PC-9 (cell line): ENCODE measurements at regions not wholly inside any gene's neighbourhood (a gene's known extent, or its start where the extent isn't known, plus 50 kb on each side); places are given as distances from the start of the nearest gene placed in this dataset.
"Not testable (repeated sequence)": the region's sequence is repeated elsewhere in the genome, so short reads cannot be mapped to it uniquely, and the experiment has no call there.

Source experiments
- BruUV-seq: library from RNA; stranded (reverse); fragments of 400-500 nt; replicated peaks from 2 replicates; lab custom pipeline; 2021; lab: Mats Ljungman, UMichigan
- CTCF ChIA-PET: fragments of 300-600 bp; sonication (Branson Sonifier 250); formaldehyde crosslinking; loops from one replicate; lab custom pipeline; 2022; ENCODE audit warnings: antibody characterized with exemption; lab: Charles Lee
- POLR2A ChIA-PET: fragments of 300-600 bp; sonication (Branson Sonifier 250); formaldehyde crosslinking; loops from one replicate; lab custom pipeline; 2022; ENCODE audit warnings: antibody characterized with exemption; ENCODE audit not compliant: unreplicated experiment; lab: Charles Lee
- DNase-seq, 2 experiments: peaks; one replicate each; pipeline versions ENCODE4 v3.0.0 to v3.0.0-alpha.2; 2015 to 2022; ENCODE audit warnings: mixed read lengths in 1 of 2
- H2AFZ ChIP-seq: fragments of 200-600 bp; sonication (generic); 2 replicates; pipeline ENCODE4 v1.8.1; 2017; ENCODE audit warnings: antibody characterized with exemption
- H3F3A ChIP-seq: fragments of 200-600 bp; sonication (generic); 2 replicates; pipeline ENCODE4 v1.8.1; 2017; ENCODE audit warnings: antibody characterized with exemption, mild to moderate bottlenecking, low read depth; ENCODE audit not compliant: insufficient read depth
- H3K27ac ChIP-seq: fragments of 200-600 bp; sonication (generic); 2 replicates; pipeline ENCODE4 v1.6.1; 2016; ENCODE audit warnings: mixed run types
- H3K27me3 ChIP-seq: fragments of 200-600 bp; sonication (generic); 2 replicates; pipeline ENCODE4 v1.6.1; 2016; ENCODE audit warnings: low read depth, mixed run types; ENCODE audit not compliant: insufficient read depth
- H3K36me3 ChIP-seq: fragments of 200-600 bp; sonication (generic); 2 replicates; pipeline ENCODE4 v1.6.1; 2016; ENCODE audit warnings: low read depth, mixed run types
- H3K4me1 ChIP-seq: fragments of 200-600 bp; sonication (generic); replicated peaks from 2 replicates; pipeline ENCODE4 v1.6.1; 2016; ENCODE audit warnings: mixed run types; ENCODE audit not compliant: insufficient read depth
- H3K4me2 ChIP-seq: fragments of 200-600 bp; sonication (generic); 2 replicates; pipeline ENCODE4 v1.6.1; 2017; ENCODE audit warnings: mixed run types
- H3K4me3 ChIP-seq: fragments of 200-600 bp; sonication (generic); 2 replicates; pipeline ENCODE4 v1.6.1; 2016; ENCODE audit warnings: mixed run types
- H3K79me2 ChIP-seq: fragments of 200-600 bp; sonication (generic); 2 replicates; pipeline ENCODE4 v1.6.1; 2017; ENCODE audit warnings: low read depth, mixed run types
- H3K9me2 ChIP-seq: fragments of 200-600 bp; sonication (generic); 2 replicates; pipeline ENCODE4 v1.8.1; 2017; ENCODE audit warnings: mild to moderate bottlenecking; ENCODE audit not compliant: insufficient read depth
- H3K9me3 ChIP-seq: fragments of 200-600 bp; sonication (generic); 2 replicates; pipeline ENCODE4 v1.8.1; 2016; ENCODE audit warnings: low read depth; ENCODE audit not compliant: insufficient read depth
- H4K20me1 ChIP-seq: fragments of 200-600 bp; sonication (generic); 2 replicates; pipeline ENCODE4 v1.8.1; 2017; ENCODE audit not compliant: insufficient read depth
- CTCF ChIP-seq: fragments of 200-600 bp; sonication (generic); conservative IDR thresholded peaks from 2 replicates; pipeline ENCODE4 v1.6.1; 2017; ENCODE audit warnings: mixed run types, antibody characterized with exemption, mild to moderate bottlenecking, moderate library complexity
- EZH2 ChIP-seq: fragments of 200-600 bp; sonication (generic); IDR thresholded peaks from 2 replicates; pipeline ENCODE4 v1.8.0; 2017; ENCODE audit warnings: antibody characterized with exemption, low read depth
- intact Hi-C: fragments of 100-400 bp; cut with micrococcal nuclease; formaldehyde crosslinking; loops from one replicate; pipeline ENCODE4 v1.10.0; 2022; ENCODE audit not compliant: unreplicated experiment

GRCh38 chr18:24613896-24614640, 153.6 kb downstream of the HRH4 start:
- H3K27me3 ChIP-seq, result no peaks in the 10 kb centered on the region
- H3K4me1 ChIP-seq, result no peaks in the 10 kb centered on the region
- no TSS peak for BruUV-seq
- no peak for DNase-seq
- no peak overlapping the region for H2AFZ ChIP-seq
- no peak overlapping the region for H3K27ac ChIP-seq
- H4K20me1 ChIP-seq, result no peaks in the 10 kb centered on the region
- no peaks in the 10 kb centered on the region for H3K9me2 ChIP-seq
- H3K4me2 ChIP-seq, result no peak overlapping the region
- H3K4me3 ChIP-seq, result no peak overlapping the region
- H3F3A ChIP-seq, result no peaks in the 10 kb centered on the region
- no peaks in the 10 kb centered on the region for H3K9me3 ChIP-seq
- ChIA-PET POLR2A (no interaction called here), CTCF (no interaction called here)
- TF ChIP-seq EZH2 (no peak), CTCF (no peak)
- no peaks in the 10 kb centered on the region for H3K79me2 ChIP-seq
- intact Hi-C loops, result no loop called here
- no peaks in the 10 kb centered on the region for H3K36me3 ChIP-seq

GRCh38 chr18:24616653-24617052, 156.2 kb downstream of the HRH4 start:
- H3K4me2 ChIP-seq, result no peak overlapping the region

GRCh38 chr18:24624421-24624820, 164.0 kb downstream of the HRH4 start:
- H3F3A ChIP-seq, intact Hi-C loops, H3K9me3 ChIP-seq, H3K4me1 ChIP-seq, BruUV-seq, H4K20me1 ChIP-seq, H3K36me3 ChIP-seq, H3K79me2 ChIP-seq, DNase-seq, H3K4me2 ChIP-seq, H3K9me2 ChIP-seq, POLR2A ChIA-PET, H3K27ac ChIP-seq, H3K4me3 ChIP-seq, CTCF ChIA-PET, H2AFZ ChIP-seq, H3K27me3 ChIP-seq: not testable (repeated sequence)

More at GRCh38 chr18:24616653-24617052, 156.2 kb downstream of the HRH4 start:
- Histone ChIP-seq H4K20me1 (no peaks in the 10 kb centered on the region), H3K27ac (no peak overlapping the region), H3K9me2 (no peaks in the 10 kb centered on the region), H3K79me2 (no peaks in the 10 kb centered on the region), H3K9me3 (no peaks in the 10 kb centered on the region), H3K4me3 (no peak overlapping the region), H3F3A (no peaks in the 10 kb centered on the region), H3K36me3 (no peaks in the 10 kb centered on the region), H2AFZ (no peak overlapping the region), H3K4me1 (no peaks in the 10 kb centered on the region), H3K27me3 (no peaks in the 10 kb centered on the region)
- CTCF ChIA-PET, result no interaction called here
- BruUV-seq, result no TSS peak
- TF ChIP-seq EZH2 (no peak), CTCF (no peak)
- POLR2A ChIA-PET, result no interaction called here
- DNase-seq, result no peak
- intact Hi-C loops, result no loop called here
